ENCODE measurements at regions not wholly inside any gene's neighbourhood (a gene's known extent, or its start where the extent isn't known, plus 50 kb on each side); places are given as distances from the start of the nearest gene placed in this dataset.
A peak's percentile ranks its signal among the peaks of the same experiment; 100 is the strongest.

DNA sequence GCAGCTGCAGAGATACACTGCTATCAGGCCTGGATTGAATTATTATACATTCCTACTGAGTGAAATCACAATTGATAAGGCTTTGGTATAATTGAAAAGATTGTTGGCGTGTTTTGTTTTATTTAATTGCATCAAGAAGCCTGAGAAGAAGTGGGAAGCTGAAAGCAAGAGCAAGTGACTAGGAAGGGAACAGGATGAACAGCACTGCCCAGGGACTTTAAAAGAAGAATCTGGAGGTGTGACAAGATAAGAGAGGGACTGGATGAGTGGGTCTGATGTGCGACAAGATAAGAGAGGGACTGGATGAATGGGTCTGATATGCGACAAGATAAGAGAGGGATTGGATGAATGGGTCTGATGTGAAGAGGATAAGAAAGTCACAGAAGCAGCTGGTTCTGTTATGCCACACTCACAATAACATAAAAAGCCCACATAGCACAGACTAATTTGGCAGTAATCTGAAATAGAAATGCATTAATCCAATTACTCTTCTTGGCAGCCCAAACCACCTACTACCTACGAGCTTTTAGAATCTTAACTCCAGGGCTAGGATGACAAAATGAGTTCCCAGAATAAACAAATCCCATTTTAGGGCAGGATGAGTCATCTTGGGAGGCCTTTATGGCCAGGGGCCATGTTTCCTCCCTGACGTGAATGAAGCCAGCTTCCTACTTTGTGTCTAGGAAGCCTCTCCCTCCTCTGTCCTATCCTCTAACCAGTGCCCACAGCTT, 129.7 kb downstream of the DUSP10 start:
- TF ChIP-seq, protein P1, sequence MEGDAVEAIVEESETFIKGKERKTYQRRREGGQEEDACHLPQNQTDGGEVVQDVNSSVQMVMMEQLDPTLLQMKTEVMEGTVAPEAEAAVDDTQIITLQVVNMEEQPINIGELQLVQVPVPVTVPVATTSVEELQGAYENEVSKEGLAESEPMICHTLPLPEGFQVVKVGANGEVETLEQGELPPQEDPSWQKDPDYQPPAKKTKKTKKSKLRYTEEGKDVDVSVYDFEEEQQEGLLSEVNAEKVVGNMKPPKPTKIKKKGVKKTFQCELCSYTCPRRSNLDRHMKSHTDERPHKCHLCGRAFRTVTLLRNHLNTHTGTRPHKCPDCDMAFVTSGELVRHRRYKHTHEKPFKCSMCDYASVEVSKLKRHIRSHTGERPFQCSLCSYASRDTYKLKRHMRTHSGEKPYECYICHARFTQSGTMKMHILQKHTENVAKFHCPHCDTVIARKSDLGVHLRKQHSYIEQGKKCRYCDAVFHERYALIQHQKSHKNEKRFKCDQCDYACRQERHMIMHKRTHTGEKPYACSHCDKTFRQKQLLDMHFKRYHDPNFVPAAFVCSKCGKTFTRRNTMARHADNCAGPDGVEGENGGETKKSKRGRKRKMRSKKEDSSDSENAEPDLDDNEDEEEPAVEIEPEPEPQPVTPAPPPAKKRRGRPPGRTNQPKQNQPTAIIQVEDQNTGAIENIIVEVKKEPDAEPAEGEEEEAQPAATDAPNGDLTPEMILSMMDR (IDR thresholded peaks at IDR 0.05 in 4 of 5, conservative IDR thresholded peaks at IDR 0.05 in 1 of 5), result no peak
- no peak for TF ChIP-seq POLR2A (IDR thresholded peaks at IDR 0.05)
- peak; percentile 100 for ATAC-seq
- intact Hi-C loops (cut with DNase I; ENCODE audit: low total_unique reads), result loop anchor here (2.0 kb wide), 2 partner anchors 47 to 131 kb away; partner anchors contain the start of gene DUSP10
- Histone ChIP-seq H3K27ac (peak overlapping the region; percentile 53 to 75 (median 66)), H3K4me3 (no peak overlapping the region), H3K36me3 (no peaks in the 10 kb centered on the region), H3K9me3 (no peaks in the 10 kb centered on the region), H3K27me3 (no peaks in the 10 kb centered on the region), H3K4me1 (peaks cover 12% of the 10 kb centered on the region in 2 donors)
- in situ Hi-C loops (cut with MboI; ENCODE audit: low sequenced_read_pairs in 4 of 4), result no loop called here
- peak; percentile 37 to 81 for DNase-seq

- TF ChIP-seq POLR2A (IDR thresholded peaks at IDR 0.05), result no peak
- TF ChIP-seq, protein P1 (IDR thresholded peaks at IDR 0.05 in 4 of 5, conservative IDR thresholded peaks at IDR 0.05 in 1 of 5), result no peak
- peak overlapping the region in 2 of 4 donors; percentile 9 to 50 for H3K27ac ChIP-seq
- DNase-seq (peak in 1 of 2 donors; percentile 29), ATAC-seq (peak; percentile 89 to 96)
- in situ Hi-C loops (cut with MboI; ENCODE audit: low sequenced_read_pairs in 4 of 4) (no loop called here), intact Hi-C loops (cut with DNase I; ENCODE audit: low total_unique reads) (no loop called here)
- no peaks in the 10 kb centered on the region for H3K27me3 ChIP-seq
- no peaks in the 10 kb centered on the region for H3K9me3 ChIP-seq
- no peak overlapping the region for H3K4me3 ChIP-seq
- H3K4me1 ChIP-seq, result peaks cover 0 to 6% of the 10 kb centered on the region in 2 donors
- no peaks in the 10 kb centered on the region for H3K36me3 ChIP-seq
These were observed 121.2 kb downstream of the DUSP10 start for GRCh38 chr1:221620437-221621384.

DNA sequence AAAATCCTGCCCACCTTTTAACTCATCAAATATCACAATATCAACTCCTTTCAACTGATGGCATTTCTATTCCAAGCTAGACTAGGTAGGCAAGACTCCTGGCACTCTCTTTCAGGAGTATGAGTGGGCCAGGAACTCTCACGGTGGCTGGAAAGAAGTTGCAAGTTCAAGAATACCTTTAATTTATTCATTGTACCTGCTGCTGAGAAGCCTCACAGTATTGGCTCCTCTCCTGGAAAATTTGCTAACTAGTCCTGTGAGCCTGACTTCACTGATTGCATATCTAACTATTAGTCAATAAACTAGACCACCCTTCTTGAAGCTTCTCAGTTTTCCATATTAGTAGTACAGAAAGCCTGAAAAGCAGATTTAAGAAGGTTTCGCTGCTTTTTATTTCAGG, 120.2 kb downstream of the DUSP10 start:
- Histone ChIP-seq H3K36me3 (no peaks in the 10 kb centered on the region), H3K4me1 (peaks cover 0 to 6% of the 10 kb centered on the region in 2 donors), H3K9me3 (no peaks in the 10 kb centered on the region), H3K27ac (no peak overlapping the region), H3K4me3 (no peak overlapping the region), H3K27me3 (no peaks in the 10 kb centered on the region)
- TF ChIP-seq POLR2A (IDR thresholded peaks at IDR 0.05), result no peak
- TF ChIP-seq, protein P1 (IDR thresholded peaks at IDR 0.05 in 4 of 5, conservative IDR thresholded peaks at IDR 0.05 in 1 of 5), result no peak
- ATAC-seq (no peak), DNase-seq (no peak)
- in situ Hi-C loops (cut with MboI; ENCODE audit: low sequenced_read_pairs in 4 of 4) (no loop called here), intact Hi-C loops (cut with DNase I; ENCODE audit: low total_unique reads) (no loop called here)

- Histone ChIP-seq H3K4me3 (no peak overlapping the region), H3K36me3 (no peaks in the 10 kb centered on the region), H3K27ac (no peak overlapping the region), H3K27me3 (no peaks in the 10 kb centered on the region), H3K9me3 (no peaks in the 10 kb centered on the region), H3K4me1 (peaks cover 0 to 6% of the 10 kb centered on the region in 2 donors)
- ATAC-seq, result no peak
- intact Hi-C loops (cut with DNase I; ENCODE audit: low total_unique reads) (no loop called here), in situ Hi-C loops (cut with MboI; ENCODE audit: low sequenced_read_pairs in 4 of 4) (no loop called here)
- no peak for TF ChIP-seq POLR2A (IDR thresholded peaks at IDR 0.05)
- TF ChIP-seq, protein P1 (IDR thresholded peaks at IDR 0.05 in 4 of 5, conservative IDR thresholded peaks at IDR 0.05 in 1 of 5), result no peak
- DNase-seq, result no peak
These were observed 119.5 kb downstream of the DUSP10 start for GRCh38 chr1:221622389-221622788.
